ENCODE measurements at regions not wholly inside any gene's neighbourhood (a gene's known extent, or its start where the extent isn't known, plus 50 kb on each side); places are given as distances from the start of the nearest gene placed in this dataset.

- TF ChIP-seq CTCF (conservative IDR thresholded peaks at IDR 0.05 in 1 of 2, IDR thresholded peaks at IDR 0.05 in 1 of 2; ENCODE audit: low read depth in 1 of 2, low read length in 2 of 2) (no peak), EZH2 (IDR thresholded peaks at IDR 0.05; ENCODE audit: low read length, missing control alignments) (no peak)
Observed at GRCh38 chr6:159455700-159456274, 237.3 kb downstream of the SOD2 start.
